HG03457 (cell line): ENCODE measurements at regions not wholly inside any gene's neighbourhood (a gene's known extent, or its start where the extent isn't known, plus 50 kb on each side); places are given as distances from the start of the nearest gene placed in this dataset.
"Not testable (repeated sequence)": the region's sequence is repeated elsewhere in the genome, so short reads cannot be mapped to it uniquely, and the experiment has no call there.

Source experiments
- ATAC-seq: cut with Tn5 transposase; IDR thresholded peaks from one replicate; pipeline ENCODE4 v1.9.1; 2021; ENCODE audit warnings: moderate number of reproducible peaks; ENCODE audit not compliant: unreplicated experiment

- no peak for ATAC-seq
Observed at GRCh38 chr3:177862962-177863491, 665.7 kb upstream of the TBL1XR1 start.

GRCh38 chr3:177871267-177871666, 665.0 kb upstream of the KCNMB2 start:
- not testable (repeated sequence) for ATAC-seq

GRCh38 chr3:177878192-177878591, 658.0 kb upstream of the KCNMB2 start:
- ATAC-seq = no peak

GRCh38 chr3:177878957-177879356, 657.3 kb upstream of the KCNMB2 start:
- no peak for ATAC-seq

- ATAC-seq = no peak
Observed at GRCh38 chr3:177881351-177881750, 654.9 kb upstream of the KCNMB2 start.

- ATAC-seq = no peak
Observed at GRCh38 chr3:177882124-177882648, 654.0 kb upstream of the KCNMB2 start.

GRCh38 chr3:177883091-177883490, 653.1 kb upstream of the KCNMB2 start:
- ATAC-seq = no peak

GRCh38 chr3:177883957-177884356, 652.3 kb upstream of the KCNMB2 start:
- ATAC-seq = no peak

- ATAC-seq = no peak
Observed at GRCh38 chr3:177885063-177885462, 651.2 kb upstream of the KCNMB2 start.

GRCh38 chr3:177886501-177886900, 649.7 kb upstream of the KCNMB2 start:
- ATAC-seq = no peak

- peak; percentile 60 for ATAC-seq
Observed at GRCh38 chr3:177887475-177887874, 648.8 kb upstream of the KCNMB2 start.

GRCh38 chr3:177889161-177889560, 647.1 kb upstream of the KCNMB2 start:
- no peak for ATAC-seq

- no peak for ATAC-seq
Observed at GRCh38 chr3:177889652-177890358, 646.4 kb upstream of the KCNMB2 start.

- no peak for ATAC-seq
Observed at GRCh38 chr3:177890359-177890683, 645.9 kb upstream of the KCNMB2 start.

GRCh38 chr3:177891569-177891968, 644.7 kb upstream of the KCNMB2 start:
- not testable (repeated sequence) for ATAC-seq

GRCh38 chr3:177893331-177893730, 642.9 kb upstream of the KCNMB2 start:
- no peak for ATAC-seq

GRCh38 chr3:177894081-177894728, 642.0 kb upstream of the KCNMB2 start:
- no peak for ATAC-seq

GRCh38 chr3:177898185-177898584, 638.1 kb upstream of the KCNMB2 start:
- no peak for ATAC-seq

- no peak for ATAC-seq
Observed at GRCh38 chr3:177899275-177900067, 636.8 kb upstream of the KCNMB2 start.

GRCh38 chr3:177902876-177903275, 633.4 kb upstream of the KCNMB2 start:
- ATAC-seq = no peak

GRCh38 chr3:177904621-177905020, 631.6 kb upstream of the KCNMB2 start:
- ATAC-seq = no peak
